Activated B cell treated with CpG ODN at 0.5 μM for 24 hours (primary cell): ENCODE measurements at regions not wholly inside any gene's neighbourhood (a gene's known extent, or its start where the extent isn't known, plus 50 kb on each side); places are given as distances from the start of the nearest gene placed in this dataset.

Source experiments
- ATAC-seq: fragments of 200-7000 bp; cut with Tn5 transposase; one replicate; pipeline ENCODE4 v1.10.0; 2021; ENCODE audit warnings: low read depth, mild to moderate bottlenecking, moderate library complexity
- CTCF ChIA-PET: fragments of 350-600 bp; sonication (Branson Sonifier 250); formaldehyde crosslinking; loops from one replicate; lab custom pipeline; 2021; ENCODE audit warnings: antibody characterized with exemption; lab: Charles Lee
- POLR2A ChIA-PET: fragments of 350-600 bp; sonication (Branson Sonifier 250); formaldehyde crosslinking; loops from one replicate; lab custom pipeline; 2021; ENCODE audit warnings: antibody characterized with exemption; lab: Charles Lee
- DNase-seq: peaks from one replicate; pipeline ENCODE4 v3.0.0; 2022
- H3K27ac Mint-ChIP-seq: one replicate; pipeline ENCODE4 v1.8.0; 2020; ENCODE audit warnings: mixed read lengths
- H3K27me3 Mint-ChIP-seq: one replicate; pipeline ENCODE4 v1.8.0; 2021; ENCODE audit warnings: mixed read lengths
- H3K36me3 Mint-ChIP-seq: one replicate; pipeline ENCODE4 v1.8.0; 2021; ENCODE audit warnings: low read depth, mixed read lengths
- H3K4me1 Mint-ChIP-seq: one replicate; pipeline ENCODE4 v1.8.0; 2021; ENCODE audit warnings: mixed read lengths
- H3K4me3 Mint-ChIP-seq: one replicate; pipeline ENCODE4 v1.8.0; 2020; ENCODE audit warnings: mild to moderate bottlenecking, mixed read lengths
- H3K9me3 Mint-ChIP-seq: one replicate; pipeline ENCODE4 v1.8.0; 2020; ENCODE audit warnings: mixed read lengths
- intact Hi-C: fragments of 100-400 bp; cut with micrococcal nuclease; formaldehyde crosslinking; loops from one replicate; pipeline ENCODE4 v1.15.1; 2024
- TF ChIP-seq, protein P1 (sequence below): fragments of 200-600 bp; IDR thresholded peaks from one replicate; pipeline ENCODE4 v1.8.0; 2022; ENCODE audit warnings: antibody characterized with exemption, mild to moderate bottlenecking

DNA sequence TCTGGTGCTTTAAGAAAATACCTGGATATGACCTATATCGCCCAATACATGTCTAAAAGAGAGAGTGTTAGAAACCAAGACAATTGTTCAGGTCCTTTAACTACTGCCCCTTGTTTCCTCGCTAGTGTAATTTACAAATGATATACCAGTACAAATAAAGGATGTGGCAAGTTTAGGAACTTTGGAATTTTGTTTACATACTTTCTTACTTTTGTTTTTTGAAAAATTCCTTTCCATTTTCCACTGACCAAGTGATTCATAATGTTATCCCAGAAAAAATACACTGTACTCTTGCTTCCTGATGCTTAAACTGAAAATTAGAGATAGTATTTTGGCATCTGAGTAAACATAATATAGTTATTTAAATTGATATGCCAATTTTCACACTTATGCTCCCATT lies 96.8 kb upstream of the CSNK1A1L start:
- Mint-ChIP-seq H3K36me3 (no peaks in the 10 kb centered on the region), H3K4me3 (no peak overlapping the region), H3K9me3 (no peaks in the 10 kb centered on the region), H3K27me3 (no peaks in the 10 kb centered on the region), H3K4me1 (no peaks in the 10 kb centered on the region), H3K27ac (no peak overlapping the region)
- ChIA-PET CTCF (no interaction called here), POLR2A (no interaction called here)
- DNase-seq (no peak), ATAC-seq (no peak)
- TF ChIP-seq, protein P1, sequence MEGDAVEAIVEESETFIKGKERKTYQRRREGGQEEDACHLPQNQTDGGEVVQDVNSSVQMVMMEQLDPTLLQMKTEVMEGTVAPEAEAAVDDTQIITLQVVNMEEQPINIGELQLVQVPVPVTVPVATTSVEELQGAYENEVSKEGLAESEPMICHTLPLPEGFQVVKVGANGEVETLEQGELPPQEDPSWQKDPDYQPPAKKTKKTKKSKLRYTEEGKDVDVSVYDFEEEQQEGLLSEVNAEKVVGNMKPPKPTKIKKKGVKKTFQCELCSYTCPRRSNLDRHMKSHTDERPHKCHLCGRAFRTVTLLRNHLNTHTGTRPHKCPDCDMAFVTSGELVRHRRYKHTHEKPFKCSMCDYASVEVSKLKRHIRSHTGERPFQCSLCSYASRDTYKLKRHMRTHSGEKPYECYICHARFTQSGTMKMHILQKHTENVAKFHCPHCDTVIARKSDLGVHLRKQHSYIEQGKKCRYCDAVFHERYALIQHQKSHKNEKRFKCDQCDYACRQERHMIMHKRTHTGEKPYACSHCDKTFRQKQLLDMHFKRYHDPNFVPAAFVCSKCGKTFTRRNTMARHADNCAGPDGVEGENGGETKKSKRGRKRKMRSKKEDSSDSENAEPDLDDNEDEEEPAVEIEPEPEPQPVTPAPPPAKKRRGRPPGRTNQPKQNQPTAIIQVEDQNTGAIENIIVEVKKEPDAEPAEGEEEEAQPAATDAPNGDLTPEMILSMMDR: no peak
- intact Hi-C loops: no loop called here

DNA sequence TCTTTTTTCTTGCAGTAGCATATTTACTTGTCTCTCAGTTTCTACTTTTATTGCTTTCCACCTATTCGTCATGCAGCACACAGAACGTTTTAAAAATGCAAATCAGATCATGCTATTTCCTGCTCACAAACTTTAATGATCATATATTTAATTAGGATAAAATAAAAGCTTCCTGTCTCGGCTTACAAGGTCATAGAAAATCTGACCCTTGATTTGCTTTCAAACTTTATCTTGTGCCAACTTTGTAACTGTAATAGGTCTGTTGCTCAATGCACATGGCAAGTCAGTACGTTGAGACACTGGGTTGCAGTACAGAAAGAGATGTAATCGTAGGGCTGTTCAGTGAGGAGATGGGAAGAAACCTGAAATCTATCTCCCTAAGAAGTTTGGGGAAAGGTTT lies 95.6 kb upstream of the CSNK1A1L start:
- Mint-ChIP-seq H3K27ac (no peak overlapping the region), H3K4me1 (no peaks in the 10 kb centered on the region), H3K9me3 (no peaks in the 10 kb centered on the region), H3K36me3 (no peaks in the 10 kb centered on the region), H3K27me3 (no peaks in the 10 kb centered on the region), H3K4me3 (no peak overlapping the region)
- DNase-seq (no peak), ATAC-seq (no peak)
- intact Hi-C loops: no loop called here
- POLR2A ChIA-PET: no interaction called here
- TF ChIP-seq, protein P1: no peak
- CTCF ChIA-PET: no interaction called here

DNA sequence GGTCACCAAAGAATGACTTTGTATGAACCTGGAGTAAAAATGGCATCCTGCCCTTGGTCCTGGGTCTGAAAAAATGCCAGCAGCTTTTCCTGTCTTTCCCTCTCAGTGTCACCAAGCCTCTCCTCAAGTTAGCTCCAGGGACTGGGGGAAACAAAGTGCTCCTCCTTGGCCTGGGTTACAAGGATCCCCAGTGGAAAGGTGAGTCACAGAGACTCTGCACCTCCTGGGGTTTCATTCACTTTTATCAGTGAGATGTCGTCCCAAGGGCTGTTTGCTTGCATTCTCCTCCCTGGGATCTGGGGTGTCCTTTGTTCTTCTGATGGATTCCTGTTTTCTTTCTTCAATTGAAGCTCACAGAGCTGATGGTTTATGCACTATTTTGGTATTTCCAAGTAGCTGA lies 93.2 kb upstream of the CSNK1A1L start:
- POLR2A ChIA-PET: no interaction called here
- intact Hi-C loops: no loop called here
- no peak for ATAC-seq
- DNase-seq: no peak
- Mint-ChIP-seq H3K27me3 (no peaks in the 10 kb centered on the region), H3K27ac (no peak overlapping the region), H3K4me1 (no peaks in the 10 kb centered on the region), H3K36me3 (no peaks in the 10 kb centered on the region), H3K4me3 (no peak overlapping the region), H3K9me3 (no peaks in the 10 kb centered on the region)
- CTCF ChIA-PET: no interaction called here
- TF ChIP-seq, protein P1: no peak

DNA sequence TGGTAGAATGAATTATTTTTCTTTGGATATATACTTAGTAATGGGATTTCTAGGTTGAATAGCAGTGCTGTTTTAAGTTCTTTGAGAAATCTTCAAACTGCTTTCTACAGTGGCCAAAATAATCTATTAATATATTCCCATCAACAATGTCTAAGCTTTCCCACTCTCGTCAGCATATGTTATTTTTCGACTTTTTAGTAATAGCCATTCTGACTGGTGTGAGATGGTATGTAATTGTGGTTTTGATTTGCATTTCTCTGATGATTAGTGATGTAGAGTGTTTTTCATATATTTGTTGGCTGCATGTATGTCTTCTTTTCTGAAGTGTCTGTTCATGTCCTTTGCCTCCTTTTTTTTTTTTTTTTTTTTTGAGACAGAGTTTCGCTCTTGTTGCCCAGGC lies 90.2 kb upstream of the CSNK1A1L start:
- ChIA-PET CTCF (no interaction called here), POLR2A (no interaction called here)
- TF ChIP-seq, protein P1: no peak
- intact Hi-C loops: no loop called here
- DNase-seq: no peak
- H3K27ac Mint-ChIP-seq: no peak overlapping the region
- no peak overlapping the region for H3K4me3 Mint-ChIP-seq
- no peaks in the 10 kb centered on the region for H3K36me3 Mint-ChIP-seq
- H3K4me1 Mint-ChIP-seq: no peaks in the 10 kb centered on the region
- H3K9me3 Mint-ChIP-seq: no peaks in the 10 kb centered on the region
- no peaks in the 10 kb centered on the region for H3K27me3 Mint-ChIP-seq
- no peak for ATAC-seq

DNA sequence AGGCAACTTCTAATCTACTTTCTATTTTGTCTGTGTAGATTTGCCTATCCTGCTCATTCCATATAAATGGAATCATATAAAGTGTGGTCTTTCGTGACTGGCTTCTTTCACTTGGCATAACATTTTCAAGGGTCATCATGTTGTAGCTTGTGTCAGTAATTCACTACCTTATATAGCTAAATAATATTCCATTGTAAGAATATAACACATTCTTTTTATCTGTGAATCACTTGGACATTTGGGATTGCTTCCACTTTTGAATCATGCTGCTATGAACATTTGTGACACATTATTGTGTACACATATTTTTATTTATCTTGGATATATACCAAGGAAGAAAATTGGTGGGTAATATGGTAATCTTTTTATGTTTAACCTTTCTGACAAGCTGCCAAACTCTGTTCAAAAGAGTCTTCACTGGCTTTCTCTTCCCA lies 89.0 kb upstream of the CSNK1A1L start:
- no peaks in the 10 kb centered on the region for H3K36me3 Mint-ChIP-seq
- ChIA-PET CTCF (no interaction called here), POLR2A (no interaction called here)
- no peak for DNase-seq
- no peaks in the 10 kb centered on the region for H3K27me3 Mint-ChIP-seq
- no peaks in the 10 kb centered on the region for H3K4me1 Mint-ChIP-seq
- ATAC-seq: no peak
- peaks cover 3% of the 10 kb centered on the region for H3K9me3 Mint-ChIP-seq
- intact Hi-C loops: no loop called here
- no peak overlapping the region for H3K4me3 Mint-ChIP-seq
- H3K27ac Mint-ChIP-seq: no peak overlapping the region
- TF ChIP-seq, protein P1: no peak
